ENCODE measurements at regions not wholly inside any gene's neighbourhood (a gene's known extent, or its start where the extent isn't known, plus 50 kb on each side); places are given as distances from the start of the nearest gene placed in this dataset.
"Not testable (repeated sequence)": the region's sequence is repeated elsewhere in the genome, so short reads cannot be mapped to it uniquely, and the experiment has no call there.

DNA sequence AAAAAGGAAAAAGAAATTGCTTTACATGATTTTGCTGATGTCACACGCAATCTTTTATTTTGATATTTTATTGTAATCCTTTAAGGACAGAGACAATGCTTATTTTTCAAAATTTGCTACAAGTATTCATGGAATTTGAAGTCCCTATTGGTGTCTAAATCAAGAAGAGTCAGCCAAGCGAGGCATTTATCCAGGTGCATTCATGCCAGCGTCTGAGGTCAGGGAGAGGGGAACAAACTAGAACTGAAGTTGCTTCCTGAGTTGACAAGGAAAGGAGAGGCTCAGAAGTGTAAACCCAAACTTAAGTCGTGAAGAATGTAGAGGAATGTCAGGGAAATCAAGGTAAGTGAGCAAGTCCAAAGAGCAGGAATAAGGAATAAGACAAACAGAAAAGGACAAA, 83.0 kb upstream of the GNAQ start:
- Histone ChIP-seq H3K4me3 (no peak overlapping the region), H3K9ac (ENCODE audit: insufficient read length) (no peak overlapping the region), H3K36me3 (ENCODE audit: insufficient read depth, low read length) (no peaks in the 10 kb centered on the region), H3K27ac (no peak overlapping the region), H3K9me3 (ENCODE audit: low read depth, low read length) (no peaks in the 10 kb centered on the region)
- no peak for TF ChIP-seq FOXP2 (optimal IDR thresholded peaks at IDR 0.05; ENCODE audit: control extremely low read depth, extremely low read length, insufficient read depth)
- TF ChIP-seq EZH2 (IDR thresholded peaks at IDR 0.05) = no peak
- TF ChIP-seq POLR2AphosphoS5 (IDR thresholded peaks at IDR 0.05; ENCODE audit: borderline replicate concordance, low read depth, low read length) = no peak
- no peak for DNase-seq (ENCODE audit: low read depth, low spot score)

- H3K27ac ChIP-seq = no peak overlapping the region
- no peaks in the 10 kb centered on the region for H3K9me3 ChIP-seq (ENCODE audit: low read depth, low read length)
- H3K9ac ChIP-seq (ENCODE audit: insufficient read length) = no peak overlapping the region
- TF ChIP-seq EZH2 (IDR thresholded peaks at IDR 0.05) = no peak
- no peak for TF ChIP-seq FOXP2 (optimal IDR thresholded peaks at IDR 0.05; ENCODE audit: control extremely low read depth, extremely low read length, insufficient read depth)
- no peak for TF ChIP-seq POLR2AphosphoS5 (IDR thresholded peaks at IDR 0.05; ENCODE audit: borderline replicate concordance, low read depth, low read length)
- H3K4me3 ChIP-seq = no peak overlapping the region
- DNase-seq (ENCODE audit: low read depth, low spot score) = no peak
- no peaks in the 10 kb centered on the region for H3K36me3 ChIP-seq (ENCODE audit: insufficient read depth, low read length)
These were observed 80.8 kb upstream of the GNAQ start for GRCh38 chr9:78112406-78112805.

GRCh38 chr9:78112004-78112403, 80.4 kb upstream of the GNAQ start:
- no peak for DNase-seq (ENCODE audit: low read depth, low spot score)
- TF ChIP-seq POLR2AphosphoS5 (IDR thresholded peaks at IDR 0.05; ENCODE audit: borderline replicate concordance, low read depth, low read length) (no peak), FOXP2 (optimal IDR thresholded peaks at IDR 0.05; ENCODE audit: control extremely low read depth, extremely low read length, insufficient read depth) (no peak), EZH2 (IDR thresholded peaks at IDR 0.05) (no peak)

DNA sequence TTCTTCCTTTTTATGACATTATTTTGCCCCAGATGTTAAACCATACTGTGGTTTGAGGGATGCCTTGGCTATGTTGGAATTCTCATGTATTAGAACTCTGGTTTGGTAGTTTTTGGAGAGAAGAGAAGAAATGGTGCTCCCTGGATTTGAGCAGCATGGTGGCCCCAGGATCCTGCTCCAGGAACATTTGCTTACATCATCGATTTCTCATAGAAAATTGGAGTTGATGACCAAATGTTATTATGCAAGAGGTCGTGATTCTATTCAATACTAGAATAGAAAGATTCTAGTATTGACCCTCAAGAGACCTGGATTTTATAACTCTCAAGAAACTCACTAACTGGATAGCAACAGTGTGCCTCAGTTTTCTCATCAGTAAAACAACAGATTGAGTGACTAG, 77.5 kb upstream of the GNAQ start:
- no peak overlapping the region for H3K4me3 ChIP-seq
- no peak overlapping the region for H3K9ac ChIP-seq (ENCODE audit: insufficient read length)
- H3K27ac ChIP-seq = no peak overlapping the region
- no peaks in the 10 kb centered on the region for H3K36me3 ChIP-seq (ENCODE audit: insufficient read depth, low read length)
- no peak for TF ChIP-seq POLR2AphosphoS5 (IDR thresholded peaks at IDR 0.05; ENCODE audit: borderline replicate concordance, low read depth, low read length)
- no peak for TF ChIP-seq FOXP2 (optimal IDR thresholded peaks at IDR 0.05; ENCODE audit: control extremely low read depth, extremely low read length, insufficient read depth)
- no peak for TF ChIP-seq EZH2 (IDR thresholded peaks at IDR 0.05)
- no peaks in the 10 kb centered on the region for H3K9me3 ChIP-seq (ENCODE audit: low read depth, low read length)
- no peak for DNase-seq (ENCODE audit: low read depth, low spot score)

More at GRCh38 chr9:78112004-78112403, 80.4 kb upstream of the GNAQ start:
- Histone ChIP-seq H3K9ac (ENCODE audit: insufficient read length) (no peak overlapping the region), H3K27ac (no peak overlapping the region), H3K9me3 (ENCODE audit: low read depth, low read length) (no peaks in the 10 kb centered on the region), H3K36me3 (ENCODE audit: insufficient read depth, low read length) (no peaks in the 10 kb centered on the region), H3K4me3 (no peak overlapping the region)

DNA sequence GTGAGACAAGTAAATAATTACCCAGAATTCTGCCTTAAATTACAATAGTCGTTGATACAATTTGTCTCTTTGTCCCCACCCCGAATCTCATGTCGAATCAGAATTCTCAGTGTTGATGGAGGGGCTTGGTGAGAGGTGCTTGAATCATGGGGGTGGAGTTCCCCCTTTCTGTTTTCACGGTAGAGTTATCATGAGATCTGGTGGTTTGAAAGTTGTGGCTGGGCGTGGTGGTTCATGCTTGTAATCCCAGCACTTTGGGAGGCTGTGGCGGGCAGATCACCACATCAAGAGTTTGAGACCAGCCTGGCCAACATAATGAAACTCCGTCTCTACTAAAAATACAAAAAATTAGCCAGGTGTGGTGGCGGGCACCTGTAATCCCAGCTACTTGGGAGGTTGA, 75.0 kb upstream of the GNAQ start:
- H3K9ac ChIP-seq (ENCODE audit: insufficient read length); H3K36me3 ChIP-seq (ENCODE audit: insufficient read depth, low read length); H3K9me3 ChIP-seq (ENCODE audit: low read depth, low read length); DNase-seq (ENCODE audit: low read depth, low spot score); H3K4me3 ChIP-seq; H3K27ac ChIP-seq: not testable (repeated sequence)

- no peaks in the 10 kb centered on the region for H3K36me3 ChIP-seq (ENCODE audit: insufficient read depth, low read length)
- no peaks in the 10 kb centered on the region for H3K9me3 ChIP-seq (ENCODE audit: low read depth, low read length)
- DNase-seq (ENCODE audit: low read depth, low spot score) = no peak
- TF ChIP-seq POLR2AphosphoS5 (IDR thresholded peaks at IDR 0.05; ENCODE audit: borderline replicate concordance, low read depth, low read length) (no peak), EZH2 (IDR thresholded peaks at IDR 0.05) (no peak), FOXP2 (optimal IDR thresholded peaks at IDR 0.05; ENCODE audit: control extremely low read depth, extremely low read length, insufficient read depth) (no peak)
- H3K4me3 ChIP-seq = no peak overlapping the region
- H3K9ac ChIP-seq (ENCODE audit: insufficient read length) = no peak overlapping the region
- no peak overlapping the region for H3K27ac ChIP-seq
These were observed 72.4 kb upstream of the GNAQ start for GRCh38 chr9:78103971-78104433.

DNA sequence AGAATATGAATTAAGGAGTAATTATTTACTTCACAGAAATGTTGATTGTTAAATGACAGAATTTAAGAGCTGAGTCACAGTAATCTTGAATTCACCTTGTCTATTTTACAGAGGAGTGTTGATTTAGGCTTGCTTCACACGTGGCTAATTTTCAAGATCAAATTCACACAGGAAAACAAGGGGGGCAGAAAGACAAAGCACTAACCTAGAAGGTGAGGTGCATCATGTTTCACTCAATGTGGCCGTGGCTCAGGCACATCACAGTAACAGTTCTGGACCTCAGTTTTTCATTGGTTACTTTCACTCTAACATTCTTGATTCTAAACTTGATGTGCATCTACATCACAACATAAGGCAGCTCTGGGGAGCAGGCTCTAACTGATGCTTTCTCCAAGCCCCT, 69.6 kb upstream of the GNAQ start:
- no peaks in the 10 kb centered on the region for H3K36me3 ChIP-seq (ENCODE audit: insufficient read depth, low read length)
- DNase-seq (ENCODE audit: low read depth, low spot score) = no peak
- H3K9ac ChIP-seq (ENCODE audit: insufficient read length) = no peak overlapping the region
- TF ChIP-seq EZH2 (IDR thresholded peaks at IDR 0.05) (no peak), POLR2AphosphoS5 (IDR thresholded peaks at IDR 0.05; ENCODE audit: borderline replicate concordance, low read depth, low read length) (no peak), FOXP2 (optimal IDR thresholded peaks at IDR 0.05; ENCODE audit: control extremely low read depth, extremely low read length, insufficient read depth) (no peak)
- no peaks in the 10 kb centered on the region for H3K9me3 ChIP-seq (ENCODE audit: low read depth, low read length)
- no peak overlapping the region for H3K4me3 ChIP-seq
- H3K27ac ChIP-seq = no peak overlapping the region

DNA sequence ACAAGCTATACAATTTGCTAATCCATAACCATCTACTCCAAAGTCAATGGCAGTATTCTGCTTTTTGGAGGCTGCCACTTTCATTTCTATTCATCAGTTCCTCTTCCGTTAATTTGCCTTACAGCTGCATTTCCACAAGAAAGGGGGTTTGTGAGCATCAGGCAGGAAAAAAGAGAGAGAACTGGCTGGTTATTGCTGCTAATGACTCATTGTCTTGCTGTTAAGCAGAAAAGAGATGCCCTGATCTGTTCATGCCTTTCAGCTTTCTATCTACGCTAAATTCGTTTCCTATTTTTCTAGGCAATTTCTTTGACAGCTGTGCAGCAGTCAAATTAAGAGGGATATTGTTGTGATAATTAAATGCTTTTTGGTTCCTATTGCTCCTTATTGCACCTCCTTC, 65.9 kb upstream of the GNAQ start:
- no peak overlapping the region for H3K9ac ChIP-seq (ENCODE audit: insufficient read length)
- no peak for DNase-seq (ENCODE audit: low read depth, low spot score)

GRCh38 chr9:78091731-78092130, 60.1 kb upstream of the GNAQ start:
- no peak overlapping the region for H3K27ac ChIP-seq
- TF ChIP-seq POLR2AphosphoS5 (IDR thresholded peaks at IDR 0.05; ENCODE audit: borderline replicate concordance, low read depth, low read length) (no peak), FOXP2 (optimal IDR thresholded peaks at IDR 0.05; ENCODE audit: control extremely low read depth, extremely low read length, insufficient read depth) (no peak), EZH2 (IDR thresholded peaks at IDR 0.05) (no peak)
- no peak for DNase-seq (ENCODE audit: low read depth, low spot score)

More for the DNA sequence above, 65.9 kb upstream of the GNAQ start:
- TF ChIP-seq FOXP2 (optimal IDR thresholded peaks at IDR 0.05; ENCODE audit: control extremely low read depth, extremely low read length, insufficient read depth) = no peak
- TF ChIP-seq EZH2 (IDR thresholded peaks at IDR 0.05) = no peak
- no peak for TF ChIP-seq POLR2AphosphoS5 (IDR thresholded peaks at IDR 0.05; ENCODE audit: borderline replicate concordance, low read depth, low read length)
- Histone ChIP-seq H3K9me3 (ENCODE audit: low read depth, low read length) (no peaks in the 10 kb centered on the region), H3K36me3 (ENCODE audit: insufficient read depth, low read length) (no peaks in the 10 kb centered on the region), H3K27ac (no peak overlapping the region), H3K4me3 (no peak overlapping the region)

More at GRCh38 chr9:78091731-78092130, 60.1 kb upstream of the GNAQ start:
- H3K36me3 ChIP-seq (ENCODE audit: insufficient read depth, low read length) = no peaks in the 10 kb centered on the region
- H3K9ac ChIP-seq (ENCODE audit: insufficient read length) = no peak overlapping the region
- H3K4me3 ChIP-seq = no peak overlapping the region
- H3K9me3 ChIP-seq (ENCODE audit: low read depth, low read length) = no peaks in the 10 kb centered on the region

Data from SK-N-MC (cell line).